ENCODE measurements at regions not wholly inside any gene's neighbourhood (a gene's known extent, or its start where the extent isn't known, plus 50 kb on each side); places are given as distances from the start of the nearest gene placed in this dataset.

DNA sequence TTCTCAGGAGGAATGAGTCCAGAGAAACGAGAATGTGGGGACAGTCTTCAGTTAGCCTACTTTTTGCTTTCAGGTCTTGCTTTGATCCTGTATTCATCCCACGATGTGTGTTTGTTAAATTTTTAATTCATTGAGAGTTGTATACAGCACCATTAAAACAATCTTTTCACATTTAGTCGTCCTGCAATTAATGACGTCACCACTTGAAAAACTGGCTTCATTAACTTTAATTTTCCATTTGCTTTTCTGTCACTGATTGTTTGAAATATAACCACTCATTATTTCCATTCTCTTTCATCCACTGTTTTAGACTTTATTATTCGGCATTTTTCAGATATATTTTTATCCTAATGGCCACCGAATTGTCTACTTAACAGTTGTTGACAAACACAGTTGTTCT is 146.9 kb downstream of the TFEC start:
- H3K4me3 ChIP-seq (ENCODE audit: low read depth, low read length) = no peak overlapping the region
- no peak for DNase-seq (ENCODE audit: low read depth)
- TF ChIP-seq, protein P1, sequence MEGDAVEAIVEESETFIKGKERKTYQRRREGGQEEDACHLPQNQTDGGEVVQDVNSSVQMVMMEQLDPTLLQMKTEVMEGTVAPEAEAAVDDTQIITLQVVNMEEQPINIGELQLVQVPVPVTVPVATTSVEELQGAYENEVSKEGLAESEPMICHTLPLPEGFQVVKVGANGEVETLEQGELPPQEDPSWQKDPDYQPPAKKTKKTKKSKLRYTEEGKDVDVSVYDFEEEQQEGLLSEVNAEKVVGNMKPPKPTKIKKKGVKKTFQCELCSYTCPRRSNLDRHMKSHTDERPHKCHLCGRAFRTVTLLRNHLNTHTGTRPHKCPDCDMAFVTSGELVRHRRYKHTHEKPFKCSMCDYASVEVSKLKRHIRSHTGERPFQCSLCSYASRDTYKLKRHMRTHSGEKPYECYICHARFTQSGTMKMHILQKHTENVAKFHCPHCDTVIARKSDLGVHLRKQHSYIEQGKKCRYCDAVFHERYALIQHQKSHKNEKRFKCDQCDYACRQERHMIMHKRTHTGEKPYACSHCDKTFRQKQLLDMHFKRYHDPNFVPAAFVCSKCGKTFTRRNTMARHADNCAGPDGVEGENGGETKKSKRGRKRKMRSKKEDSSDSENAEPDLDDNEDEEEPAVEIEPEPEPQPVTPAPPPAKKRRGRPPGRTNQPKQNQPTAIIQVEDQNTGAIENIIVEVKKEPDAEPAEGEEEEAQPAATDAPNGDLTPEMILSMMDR (conservative IDR thresholded peaks at IDR 0.05; ENCODE audit: low read depth, low read length) = no peak

DNA sequence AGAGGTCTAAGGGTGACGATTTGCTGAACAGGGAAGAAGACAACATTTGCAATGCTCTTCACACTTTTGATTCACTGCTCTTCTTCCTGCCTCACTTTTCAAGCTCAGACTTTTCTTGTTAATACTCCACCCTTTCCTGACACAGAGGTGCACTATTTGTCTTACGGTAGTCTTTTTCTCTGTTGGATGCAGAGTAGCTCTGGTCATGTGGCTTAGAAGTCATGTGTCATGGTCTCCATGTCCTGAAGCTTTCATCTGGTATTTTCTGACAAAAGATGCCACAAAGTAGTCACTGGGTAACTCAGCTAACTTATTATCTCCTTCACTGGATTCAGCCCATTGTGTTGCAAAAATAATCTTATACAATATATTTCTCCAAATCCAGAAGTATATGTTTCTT is 149.1 kb downstream of the TFEC start:
- TF ChIP-seq, protein P1 (conservative IDR thresholded peaks at IDR 0.05; ENCODE audit: low read depth, low read length) = no peak
- no peak for DNase-seq (ENCODE audit: low read depth)
- no peak overlapping the region for H3K4me3 ChIP-seq (ENCODE audit: low read depth, low read length)

- no peak overlapping the region for H3K4me3 ChIP-seq (ENCODE audit: low read depth, low read length)
- no peak for DNase-seq (ENCODE audit: low read depth)
- TF ChIP-seq, protein P1 (conservative IDR thresholded peaks at IDR 0.05; ENCODE audit: low read depth, low read length) = no peak
These were observed 151.4 kb downstream of the TFEC start for GRCh38 chr7:115879171-115879570.

- H3K4me3 ChIP-seq (ENCODE audit: low read depth, low read length) = no peak overlapping the region
- TF ChIP-seq, protein P1 (conservative IDR thresholded peaks at IDR 0.05; ENCODE audit: low read depth, low read length) = no peak
These were observed 160.8 kb downstream of the TFEC start for GRCh38 chr7:115869801-115870200.

GRCh38 chr7:115869190-115869589 is 161.4 kb downstream of the TFEC start:
- no peak for DNase-seq (ENCODE audit: low read depth)
- no peak overlapping the region for H3K4me3 ChIP-seq (ENCODE audit: low read depth, low read length)
- TF ChIP-seq, protein P1 (conservative IDR thresholded peaks at IDR 0.05; ENCODE audit: low read depth, low read length) = no peak

More at GRCh38 chr7:115869801-115870200, 160.8 kb downstream of the TFEC start:
- no peak for DNase-seq (ENCODE audit: low read depth)

DNA sequence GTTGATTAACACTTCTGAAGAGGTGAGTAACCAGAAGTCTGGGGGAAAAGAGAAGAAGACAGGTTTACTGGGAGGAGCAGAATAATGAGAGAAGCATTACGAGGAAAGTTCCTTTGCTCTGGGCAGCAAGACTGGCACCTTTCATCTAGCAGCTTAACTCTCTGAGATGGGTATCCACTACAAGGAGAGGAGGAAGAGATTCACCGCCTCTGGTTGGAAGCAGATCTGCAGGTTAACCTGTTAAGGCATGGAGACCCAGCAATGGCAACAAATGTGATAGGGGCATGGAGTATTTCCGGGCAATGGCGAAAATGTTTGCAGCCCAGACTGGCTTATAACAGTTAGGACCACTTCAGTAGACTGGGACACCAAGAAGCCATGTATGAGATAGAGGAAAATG is 162.2 kb downstream of the TFEC start:
- TF ChIP-seq, protein P1 (conservative IDR thresholded peaks at IDR 0.05; ENCODE audit: low read depth, low read length) = no peak
- no peak overlapping the region for H3K4me3 ChIP-seq (ENCODE audit: low read depth, low read length)
- DNase-seq (ENCODE audit: low read depth) = no peak

- TF ChIP-seq, protein P1 (conservative IDR thresholded peaks at IDR 0.05; ENCODE audit: low read depth, low read length) = no peak
These were observed 166.5 kb downstream of the TFEC start for GRCh38 chr7:115864082-115864481.

More at GRCh38 chr7:115864082-115864481, 166.5 kb downstream of the TFEC start:
- no peak overlapping the region for H3K4me3 ChIP-seq (ENCODE audit: low read depth, low read length)
- DNase-seq (ENCODE audit: low read depth) = no peak
